HCT116 (cell line): ENCODE measurements at regions not wholly inside any gene's neighbourhood (a gene's known extent, or its start where the extent isn't known, plus 50 kb on each side); places are given as distances from the start of the nearest gene placed in this dataset.
"Not testable (repeated sequence)": the region's sequence is repeated elsewhere in the genome, so short reads cannot be mapped to it uniquely, and the experiment has no call there.

Experiments used
- ATAC-seq: fragments of 200-7000 bp; cut with Tn5 transposase; 2 replicates; pipeline ENCODE4 v1.9.1; 2020; ENCODE audit warnings: mild to moderate bottlenecking, moderate library complexity
- BruUV-seq: library from RNA; stranded (reverse); fragments of 400-500 nt; replicated peaks from 2 replicates; lab custom pipeline; 2021; lab: Mats Ljungman, UMichigan
- CTCF ChIA-PET: fragments of 300-600 bp; sonication (Branson Sonifier 250); formaldehyde crosslinking; loops from one replicate; lab custom pipeline; 2021; ENCODE audit warnings: antibody characterized with exemption; lab: Charles Lee
- POLR2A ChIA-PET: fragments of 300-600, 350-600 bp; sonication (Branson Sonifier 250); formaldehyde crosslinking; loops from one replicate; lab custom pipeline; 2021; ENCODE audit warnings: antibody characterized with exemption; lab: Charles Lee
- RAD21 ChIA-PET, 2 experiments: fragments of 300-600 bp; sonication (Branson Sonifier 250); formaldehyde crosslinking; loops; one replicate each; lab custom pipeline; 2023; ENCODE audit warnings: low total read pairs in 2 of 2; ENCODE audit not compliant: uncharacterized antibody in 2 of 2, unreplicated experiment in 2 of 2, low non-redundant PET in 1 of 2; lab: Charles Lee
- DNase-seq: peaks from one replicate; pipeline ENCODE4 v3.0.0-alpha.2; 2010; ENCODE audit warnings: low read depth, low spot score
- H2AFZ ChIP-seq: fragments of 200-600 bp; shearing (Covaris generic), sonication (generic); 2 replicates; pipeline ENCODE4 v1.6.1; 2017; ENCODE audit warnings: low read depth, mixed run types, mixed read lengths, antibody characterized with exemption, low read length; ENCODE audit not compliant: poor library complexity, severe bottlenecking
- H3K27ac ChIP-seq: 2 replicates; pipeline ENCODE4 v1.5.1; 2012; ENCODE audit warnings: low read depth, low read length
- H3K27me3 ChIP-seq: fragments of 200-600 bp; sonication (generic); 2 replicates; pipeline ENCODE4 v1.6.1; 2016; ENCODE audit warnings: mixed run types, low read length, mixed read lengths; ENCODE audit not compliant: insufficient read depth
- H3K36me3 ChIP-seq, 2 experiments: fragments of 200-500 bp in 1 of 2; fragments of 200-600 bp in 1 of 2; sonication (Bioruptor generic) in 1 of 2; sonication (generic) in 1 of 2; 2 replicates each; pipeline versions ENCODE4 v1.5.1 to v1.6.1; 2014 to 2016; ENCODE audit warnings: low read length in 2 of 2, inconsistent platforms in 1 of 2, mixed read lengths in 1 of 2, mixed run types in 1 of 2; ENCODE audit not compliant: insufficient read depth in 2 of 2, control insufficient read depth in 1 of 2
- H3K4me1 ChIP-seq, 2 experiments: fragments of 200-600 bp in 1 of 2; sonication (generic) in 1 of 2; 2 replicates each; pipeline versions ENCODE4 v1.5.1 to v1.6.1; 2012 to 2017; ENCODE audit warnings: low read length in 2 of 2, inconsistent platforms in 1 of 2, mild to moderate bottlenecking in 1 of 2, mixed read lengths in 1 of 2, mixed run types in 1 of 2, moderate library complexity in 1 of 2; ENCODE audit not compliant: insufficient read depth in 2 of 2, control insufficient read depth in 1 of 2
- H3K4me2 ChIP-seq: fragments of 200-600 bp; sonication (generic); 2 replicates; pipeline ENCODE4 v1.6.1; 2017; ENCODE audit warnings: mixed run types, low read length, mixed read lengths
- H3K4me3 ChIP-seq, 2 experiments: fragments of 200-600 bp in 1 of 2; sonication (generic) in 1 of 2; replicated peaks in 1 of 2; 2 replicates each; pipeline ENCODE4 v1.5.1; 2011 to 2016; ENCODE audit warnings: low read length in 2 of 2, control low read depth in 1 of 2, low read depth in 1 of 2, mild to moderate bottlenecking in 1 of 2, mixed read lengths in 1 of 2, mixed run types in 1 of 2
- H3K79me2 ChIP-seq: fragments of 200-600 bp; sonication (generic); 2 replicates; pipeline ENCODE4 v1.6.1; 2017; ENCODE audit warnings: mild to moderate bottlenecking, mixed run types, low read length, moderate library complexity, mixed read lengths; ENCODE audit not compliant: insufficient read depth
- H3K9ac ChIP-seq: fragments of 200-600 bp; sonication (generic); 2 replicates; pipeline ENCODE4 v1.6.1; 2016; ENCODE audit warnings: low read length, mixed read lengths
- H3K9me2 ChIP-seq: fragments of 200-600 bp; sonication (generic), shearing (Covaris generic); 2 replicates; pipeline ENCODE4 v1.6.1; 2017; ENCODE audit warnings: mixed run types, mild to moderate bottlenecking, moderate library complexity; ENCODE audit not compliant: insufficient read depth
- H3K9me3 ChIP-seq, 2 experiments: fragments of 200-500 bp in 1 of 2; fragments of 200-600 bp in 1 of 2; sonication (Bioruptor generic) in 1 of 2; sonication (generic) in 1 of 2; 2 replicates each; pipeline ENCODE4 v1.6.1; 2014 to 2017; ENCODE audit warnings: low read length in 2 of 2, mixed read lengths in 2 of 2, inconsistent platforms in 1 of 2, low read depth in 1 of 2, mild to moderate bottlenecking in 1 of 2, mixed run types in 1 of 2, moderate library complexity in 1 of 2; ENCODE audit not compliant: control insufficient read depth in 1 of 2, insufficient read depth in 1 of 2
- H4K20me1 ChIP-seq: fragments of 200-600 bp; sonication (generic), shearing (Covaris generic); 2 replicates; pipeline ENCODE4 v1.6.1; 2017; ENCODE audit warnings: mixed run types, mild to moderate bottlenecking, moderate library complexity; ENCODE audit not compliant: insufficient read depth
- CBX3 ChIP-seq: IDR thresholded peaks from 2 replicates; pipeline ENCODE4 v1.6.1; 2012; ENCODE audit warnings: low read depth
- CEBPB ChIP-seq: IDR thresholded peaks from 2 replicates; pipeline ENCODE4 v1.6.1; 2012; ENCODE audit warnings: low read depth
- SP1 ChIP-seq: IDR thresholded peaks from 2 replicates; pipeline ENCODE4 v1.6.1; 2012; ENCODE audit warnings: low read depth
- ZNF274 ChIP-seq: fragments of 200-500 bp; sonication (Bioruptor generic); IDR thresholded peaks from 2 replicates; pipeline ENCODE4 v1.6.1; 2014; ENCODE audit warnings: mild to moderate bottlenecking, low read depth, low read length, inconsistent platforms
- intact Hi-C: fragments of 100-400 bp; cut with micrococcal nuclease; formaldehyde crosslinking; loops from 2 replicates; pipeline ENCODE4 v1.10.0; 2022
- TF ChIP-seq, protein P1 (sequence below), 3 experiments: fragments of 200-600 bp in 1 of 3; sonication (generic) in 1 of 3; IDR thresholded peaks in 2 of 3; conservative IDR thresholded peaks in 1 of 3; 2 replicates each; pipeline ENCODE4 v1.5.1; 2012 to 2017; ENCODE audit warnings: low read depth in 2 of 3, low read length in 2 of 3, antibody characterized with exemption in 1 of 3, borderline replicate concordance in 1 of 3, control low read depth in 1 of 3, mild to moderate bottlenecking in 1 of 3, mixed read lengths in 1 of 3, mixed run types in 1 of 3, moderate library complexity in 1 of 3; ENCODE audit not compliant: insufficient read depth in 1 of 3

DNA sequence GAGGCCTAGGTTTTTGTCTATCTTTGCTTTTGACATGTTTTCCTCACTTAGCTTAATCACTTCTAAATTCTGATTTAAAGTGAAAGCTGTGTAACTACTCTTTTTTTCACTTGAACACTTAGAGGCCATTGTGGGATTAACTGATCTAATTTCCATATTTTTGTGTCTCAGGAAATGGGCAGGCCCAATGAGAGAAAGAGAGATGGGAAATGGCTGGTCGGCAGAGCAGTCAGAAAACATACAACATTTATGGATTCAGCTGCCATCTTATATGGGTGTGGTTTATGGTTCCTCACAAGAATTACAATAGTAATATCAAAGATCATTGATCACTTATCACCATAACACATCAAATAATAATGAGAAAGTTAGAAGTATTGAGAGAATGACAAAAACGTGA lies 320.8 kb downstream of the PTPRC start (continued):
- TF ChIP-seq ZNF274, result no peak

DNA sequence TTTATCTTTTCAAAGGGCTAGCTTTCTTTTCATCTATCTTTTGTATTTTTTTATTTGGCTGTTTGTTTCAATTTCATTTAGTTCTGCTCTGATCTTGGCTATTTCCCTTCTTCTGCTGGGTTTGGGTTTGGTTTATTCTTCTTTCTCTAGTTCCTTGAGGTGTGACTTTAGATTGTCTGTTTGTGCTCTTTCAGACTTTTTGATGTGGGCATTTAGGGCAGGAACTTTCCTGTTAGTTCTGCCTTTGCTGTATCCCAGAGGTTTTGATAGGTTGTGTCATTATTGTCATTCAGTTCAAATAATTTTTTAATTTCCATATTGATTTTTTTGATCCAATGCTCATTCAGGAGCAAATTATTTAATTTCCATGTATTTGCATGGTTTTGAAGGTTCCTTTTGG lies 325.0 kb downstream of the PTPRC start:
- ATAC-seq, H3K27ac ChIP-seq, CTCF ChIA-PET: not testable (repeated sequence)

DNA sequence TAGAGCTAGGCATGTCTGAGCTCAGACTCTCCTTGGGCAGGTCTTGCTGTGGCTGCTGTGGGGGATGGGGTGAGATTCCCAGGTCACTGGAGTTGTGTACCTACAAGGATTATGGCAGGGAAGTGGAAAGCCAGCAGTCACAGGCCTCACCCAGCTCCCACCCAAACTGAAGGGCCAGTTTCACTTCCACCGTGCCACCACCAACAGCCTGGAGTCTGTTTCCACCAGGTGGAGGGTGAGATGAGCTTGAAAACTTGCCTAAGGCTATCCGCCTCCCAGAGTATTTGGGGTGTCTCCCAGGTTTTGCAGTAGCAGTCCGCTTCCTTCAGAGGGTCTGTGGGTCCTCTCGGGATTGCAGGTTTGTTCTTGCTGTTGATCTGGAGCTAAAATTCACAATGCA lies 327.7 kb downstream of the PTPRC start:
- no peaks in the 10 kb centered on the region for H4K20me1 ChIP-seq
- no peaks in the 10 kb centered on the region for H3K4me1 ChIP-seq
- H3K27me3 ChIP-seq, result no peaks in the 10 kb centered on the region
- no peak for DNase-seq
- ATAC-seq, result no peak
- POLR2A ChIA-PET, result no interaction called here
- H3K9ac ChIP-seq, result no peak overlapping the region
- TF ChIP-seq SP1, result no peak
- TF ChIP-seq, protein P1, sequence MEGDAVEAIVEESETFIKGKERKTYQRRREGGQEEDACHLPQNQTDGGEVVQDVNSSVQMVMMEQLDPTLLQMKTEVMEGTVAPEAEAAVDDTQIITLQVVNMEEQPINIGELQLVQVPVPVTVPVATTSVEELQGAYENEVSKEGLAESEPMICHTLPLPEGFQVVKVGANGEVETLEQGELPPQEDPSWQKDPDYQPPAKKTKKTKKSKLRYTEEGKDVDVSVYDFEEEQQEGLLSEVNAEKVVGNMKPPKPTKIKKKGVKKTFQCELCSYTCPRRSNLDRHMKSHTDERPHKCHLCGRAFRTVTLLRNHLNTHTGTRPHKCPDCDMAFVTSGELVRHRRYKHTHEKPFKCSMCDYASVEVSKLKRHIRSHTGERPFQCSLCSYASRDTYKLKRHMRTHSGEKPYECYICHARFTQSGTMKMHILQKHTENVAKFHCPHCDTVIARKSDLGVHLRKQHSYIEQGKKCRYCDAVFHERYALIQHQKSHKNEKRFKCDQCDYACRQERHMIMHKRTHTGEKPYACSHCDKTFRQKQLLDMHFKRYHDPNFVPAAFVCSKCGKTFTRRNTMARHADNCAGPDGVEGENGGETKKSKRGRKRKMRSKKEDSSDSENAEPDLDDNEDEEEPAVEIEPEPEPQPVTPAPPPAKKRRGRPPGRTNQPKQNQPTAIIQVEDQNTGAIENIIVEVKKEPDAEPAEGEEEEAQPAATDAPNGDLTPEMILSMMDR (IDR thresholded peaks at IDR 0.05 in 2 of 3, conservative IDR thresholded peaks at IDR 0.05 in 1 of 3; ENCODE audit: borderline replicate concordance in 1 of 3, insufficient read depth in 1 of 3, low read depth in 2 of 3, low read length in 2 of 3), result no peak
- TF ChIP-seq CBX3, result no peak
- TF ChIP-seq CEBPB, result no peak
- H3K9me2 ChIP-seq, result no peaks in the 10 kb centered on the region
- no peaks in the 10 kb centered on the region for H3K79me2 ChIP-seq
- no peak overlapping the region for H3K4me2 ChIP-seq
- H3K27ac ChIP-seq, result no peak overlapping the region
- no TSS peak for BruUV-seq
- no peaks in the 10 kb centered on the region for H3K9me3 ChIP-seq
- RAD21 ChIA-PET, result no interaction called here
- H3K36me3 ChIP-seq, result no peaks in the 10 kb centered on the region
- no peak overlapping the region for H2AFZ ChIP-seq
- intact Hi-C loops, result no loop called here
- CTCF ChIA-PET, result no interaction called here
- no peak overlapping the region for H3K4me3 ChIP-seq

More for the DNA sequence above, 325.0 kb downstream of the PTPRC start:
- RAD21 ChIA-PET, DNase-seq, H4K20me1 ChIP-seq, H3K4me2 ChIP-seq, H3K36me3 ChIP-seq, H2AFZ ChIP-seq, H3K9ac ChIP-seq, POLR2A ChIA-PET, H3K27me3 ChIP-seq, intact Hi-C loops, H3K79me2 ChIP-seq, H3K9me3 ChIP-seq, H3K9me2 ChIP-seq, H3K4me1 ChIP-seq, H3K4me3 ChIP-seq, BruUV-seq: not testable (repeated sequence)
